ENCODE measurements at regions not wholly inside any gene's neighbourhood (a gene's known extent, or its start where the extent isn't known, plus 50 kb on each side); places are given as distances from the start of the nearest gene placed in this dataset.

GRCh38 chr3:102192575-102192974 is 242.2 kb upstream of the ZPLD1 start:
- TF ChIP-seq RAD21 (IDR thresholded peaks at IDR 0.05; ENCODE audit: low read length) (no peak), SIN3A (IDR thresholded peaks at IDR 0.05; ENCODE audit: borderline replicate concordance, low read depth, low read length) (no peak), USF2 (IDR thresholded peaks at IDR 0.05; ENCODE audit: borderline replicate concordance, low read depth, low read length) (no peak), CTCF (IDR thresholded peaks at IDR 0.05) (no peak), EZH2phosphoT487 (IDR thresholded peaks at IDR 0.05; ENCODE audit: borderline replicate concordance, low read depth) (no peak), TAF1 (IDR thresholded peaks at IDR 0.05; ENCODE audit: borderline replicate concordance, low read depth, low read length) (no peak), YY1 (IDR thresholded peaks at IDR 0.05; ENCODE audit: low read depth) (no peak), REST (IDR thresholded peaks at IDR 0.05; ENCODE audit: low read depth, low read length) (no peak), EP300 (IDR thresholded peaks at IDR 0.05; ENCODE audit: borderline replicate concordance in 1 of 2, low read depth in 1 of 2, low read length in 1 of 2) (no peak), IRF3 (IDR thresholded peaks at IDR 0.05; ENCODE audit: low read depth, low read length) (no peak), POLR2AphosphoS5 (IDR thresholded peaks at IDR 0.05; ENCODE audit: low read depth, low read length) (no peak), SMC3 (IDR thresholded peaks at IDR 0.05; ENCODE audit: low read depth, low read length) (no peak), GABPA (IDR thresholded peaks at IDR 0.05; ENCODE audit: low read depth) (no peak), PBX3 (IDR thresholded peaks at IDR 0.05) (no peak)
